CD14-positive monocyte (primary cell): ENCODE measurements at regions not wholly inside any gene's neighbourhood (a gene's known extent, or its start where the extent isn't known, plus 50 kb on each side); places are given as distances from the start of the nearest gene placed in this dataset.

Experiments used
- DNase-seq, 3 donors: peaks; one replicate each; pipeline ENCODE4 v3.0.0-alpha.2; 2011 to 2022
- H2AFZ ChIP-seq: 2 replicates; pipeline ENCODE4 v1.6.0; 2012; ENCODE audit warnings: mild to moderate bottlenecking, low read depth, low read length, inconsistent platforms; ENCODE audit not compliant: insufficient read depth, poor library complexity, severe bottlenecking
- H3K27ac ChIP-seq, 2 donors: 1 replicate in 1 of 2; 2 replicates in 1 of 2; pipeline ENCODE4 v1.5.1; 2012 to 2013; ENCODE audit warnings: low read length in 2 of 2, control low read depth in 1 of 2, inconsistent platforms in 1 of 2, low read depth in 1 of 2, mild to moderate bottlenecking in 1 of 2
- H3K27me3 ChIP-seq, 2 donors: one replicate each; pipeline versions ENCODE4 v1.6.0 to v1.6.1; 2011 to 2013; ENCODE audit warnings: low read length in 2 of 2; ENCODE audit not compliant: control insufficient read depth in 2 of 2, insufficient read depth in 2 of 2
- H3K36me3 ChIP-seq, 2 donors: replicated peaks in 1 of 2; 1 replicate in 1 of 2; 2 replicates in 1 of 2; pipeline versions ENCODE4 v1.5.1 to v1.6.1; 2012 to 2013; ENCODE audit warnings: low read length in 2 of 2, control low read depth in 1 of 2, inconsistent platforms in 1 of 2, mild to moderate bottlenecking in 1 of 2; ENCODE audit not compliant: insufficient read depth in 2 of 2, control insufficient read depth in 1 of 2
- H3K4me1 ChIP-seq, 2 donors: 1 replicate in 1 of 2; 2 replicates in 1 of 2; pipeline versions ENCODE4 v1.5.1 to v1.6.1; 2012 to 2013; ENCODE audit warnings: low read length in 2 of 2, control low read depth in 1 of 2, inconsistent platforms in 1 of 2, mild to moderate bottlenecking in 1 of 2, moderate library complexity in 1 of 2; ENCODE audit not compliant: insufficient read depth in 2 of 2, control insufficient read depth in 1 of 2
- H3K4me2 ChIP-seq: replicated peaks from 2 replicates; pipeline ENCODE3; 2012; ENCODE audit warnings: low read length, moderate library complexity, mild to moderate bottlenecking; ENCODE audit not compliant: poor library complexity, severe bottlenecking; ENCODE audit errors: extremely low read depth
- H3K4me3 ChIP-seq, 3 experiments: fragments of 200-600 bp in 1 of 3; sonication (generic) in 1 of 3; replicated peaks in 1 of 3; 1 replicate in 2 of 3; 2 replicates in 1 of 3; pipeline ENCODE4 v1.5.1; 2011 to 2013; ENCODE audit warnings: low read length in 3 of 3, mild to moderate bottlenecking in 3 of 3, control low read depth in 2 of 3, low read depth in 2 of 3, inconsistent platforms in 1 of 3, moderate library complexity in 1 of 3
- H3K79me2 ChIP-seq: 2 replicates; pipeline ENCODE4 v1.6.0; 2012; ENCODE audit warnings: mild to moderate bottlenecking, control low read depth, inconsistent platforms, low read length, moderate library complexity; ENCODE audit not compliant: insufficient read depth
- H3K9ac ChIP-seq: 2 replicates; pipeline ENCODE4 v1.6.0; 2017; ENCODE audit warnings: low read length, mild to moderate bottlenecking; ENCODE audit not compliant: insufficient read depth, poor library complexity, severe bottlenecking
- H3K9me3 ChIP-seq, 2 donors: replicated peaks in 1 of 2; 1 replicate in 1 of 2; 2 replicates in 1 of 2; pipeline versions ENCODE4 v1.5.1 to v1.6.1; 2012 to 2013; ENCODE audit warnings: low read length in 2 of 2, control low read depth in 1 of 2; ENCODE audit not compliant: control insufficient read depth in 1 of 2, insufficient read depth in 1 of 2
- H4K20me1 ChIP-seq: 2 replicates; pipeline ENCODE4 v1.6.0; 2012; ENCODE audit warnings: mild to moderate bottlenecking, low read length, control low read depth, moderate library complexity; ENCODE audit not compliant: insufficient read depth
- H3K27ac Mint-ChIP-seq, 7 donors: one replicate each; pipeline ENCODE4 v1.8.0; 2020; ENCODE audit warnings: mild to moderate bottlenecking in 7 of 7, mixed read lengths in 7 of 7, moderate library complexity in 6 of 7, inconsistent platforms in 2 of 7
- H3K27me3 Mint-ChIP-seq, 3 donors: one replicate each; pipeline ENCODE4 v1.8.0; 2021 to 2022; ENCODE audit warnings: low read depth in 3 of 3, mild to moderate bottlenecking in 3 of 3, mixed read lengths in 3 of 3, moderate library complexity in 3 of 3, inconsistent platforms in 1 of 3
- H3K36me3 Mint-ChIP-seq, 2 donors: one replicate each; pipeline ENCODE4 v1.8.0; 2020; ENCODE audit warnings: mixed read lengths in 2 of 2, inconsistent platforms in 1 of 2, mild to moderate bottlenecking in 1 of 2
- H3K4me1 Mint-ChIP-seq: one replicate; pipeline ENCODE4 v1.8.0; 2020; ENCODE audit warnings: mild to moderate bottlenecking, mixed read lengths
- H3K4me3 Mint-ChIP-seq, 2 donors: one replicate each; pipeline ENCODE4 v1.8.0; 2020; ENCODE audit warnings: mild to moderate bottlenecking in 2 of 2, mixed read lengths in 2 of 2, moderate library complexity in 1 of 2
- H3K9me3 Mint-ChIP-seq, 7 donors: one replicate each; pipeline ENCODE4 v1.8.0; 2020 to 2022; ENCODE audit warnings: mixed read lengths in 7 of 7, mild to moderate bottlenecking in 6 of 7, moderate library complexity in 6 of 7, inconsistent platforms in 2 of 7
- CTCF ChIP-seq: fragments of 200-600 bp; IDR thresholded peaks from one replicate; pipeline ENCODE4 v1.8.0; 2022; ENCODE audit warnings: antibody characterized with exemption, mild to moderate bottlenecking
- WGBS: methylation state at CpG from one replicate; pipeline ENCODE4 v1.1.5; 2013; ENCODE audit warnings: missing lambda C conversion rate; ENCODE audit not compliant: insufficient coverage; 5-methylcytosine and 5-hydroxymethylcytosine counted together
- intact Hi-C, 2 donors: fragments of 100-400 bp; cut with micrococcal nuclease; formaldehyde crosslinking; loops; one replicate each; pipeline versions ENCODE4 v1.15.0 to v1.15.1; 2023

- H3K9me3 Mint-ChIP-seq = peaks cover 0 to 3% (median 2%) of the 10 kb centered on the region in 7 donors
- Histone ChIP-seq H3K9me3 (no peaks in the 10 kb centered on the region), H3K27me3 (no peaks in the 10 kb centered on the region), H3K4me2 (no peak overlapping the region), H3K4me3 (no peak overlapping the region), H3K9ac (no peak overlapping the region), H3K36me3 (no peaks in the 10 kb centered on the region), H3K4me1 (no peaks in the 10 kb centered on the region), H4K20me1 (no peaks in the 10 kb centered on the region), H2AFZ (no peak overlapping the region), H3K79me2 (no peaks in the 10 kb centered on the region), H3K27ac (no peak overlapping the region)
- no peak for DNase-seq
- H3K4me1 Mint-ChIP-seq = no peaks in the 10 kb centered on the region
- H3K27me3 Mint-ChIP-seq = no peaks in the 10 kb centered on the region
- 85% methylated on average over 5 of the region's 6 CpGs for WGBS
- no peak overlapping the region for H3K27ac Mint-ChIP-seq
- no peaks in the 10 kb centered on the region for H3K36me3 Mint-ChIP-seq
- intact Hi-C loops = no loop called here
- TF ChIP-seq CTCF = no peak
- no peak overlapping the region for H3K4me3 Mint-ChIP-seq
Measured at GRCh38 chr3:21942328-21942727, 191.3 kb upstream of the ZNF385D start.

- Histone ChIP-seq H3K4me1 (no peaks in the 10 kb centered on the region), H3K9me3 (no peaks in the 10 kb centered on the region), H3K36me3 (no peaks in the 10 kb centered on the region), H3K4me2 (no peak overlapping the region), H2AFZ (no peak overlapping the region), H3K27me3 (no peaks in the 10 kb centered on the region), H3K4me3 (no peak overlapping the region), H3K9ac (no peak overlapping the region), H3K27ac (no peak overlapping the region), H3K79me2 (no peaks in the 10 kb centered on the region), H4K20me1 (no peaks in the 10 kb centered on the region)
- Mint-ChIP-seq H3K27ac (no peak overlapping the region), H3K4me3 (no peak overlapping the region), H3K9me3 (peaks cover 0 to 3% (median 0%) of the 10 kb centered on the region in 7 donors), H3K36me3 (no peaks in the 10 kb centered on the region), H3K4me1 (no peaks in the 10 kb centered on the region), H3K27me3 (no peaks in the 10 kb centered on the region)
- DNase-seq = no peak
- 100% methylated on average over 1 of the region's 6 CpGs for WGBS
- TF ChIP-seq CTCF = no peak
- intact Hi-C loops = no loop called here
Measured at GRCh38 chr3:21944251-21944650, 193.2 kb upstream of the ZNF385D start.
